NB4 (cell line): ENCODE measurements at regions not wholly inside any gene's neighbourhood (a gene's known extent, or its start where the extent isn't known, plus 50 kb on each side); places are given as distances from the start of the nearest gene placed in this dataset.

Experiments used
- DNase-seq: peaks from one replicate; pipeline ENCODE4 v3.0.0; 2010; ENCODE audit warnings: low read depth
- H3K4me3 ChIP-seq: one replicate; pipeline ENCODE4 v1.5.1; 2011; ENCODE audit warnings: mild to moderate bottlenecking, low read depth, low read length, moderate library complexity
- MYC ChIP-seq: IDR thresholded peaks from 2 replicates; pipeline ENCODE4 v1.6.1; 2011; ENCODE audit warnings: low read depth, low read length
- POLR2A ChIP-seq: IDR thresholded peaks from 2 replicates; pipeline ENCODE4 v1.6.1; 2011; ENCODE audit warnings: mild to moderate bottlenecking; ENCODE audit not compliant: insufficient read length; ENCODE audit errors: extremely low read depth
- TF ChIP-seq, protein P1 (sequence below): IDR thresholded peaks from 2 replicates; pipeline ENCODE4 v1.6.1; 2011; ENCODE audit warnings: low read depth, low read length
- TF ChIP-seq, protein P2 (sequence below): IDR thresholded peaks from one replicate; pipeline ENCODE4 v1.5.1; 2012; ENCODE audit warnings: low read depth, low read length

DNA sequence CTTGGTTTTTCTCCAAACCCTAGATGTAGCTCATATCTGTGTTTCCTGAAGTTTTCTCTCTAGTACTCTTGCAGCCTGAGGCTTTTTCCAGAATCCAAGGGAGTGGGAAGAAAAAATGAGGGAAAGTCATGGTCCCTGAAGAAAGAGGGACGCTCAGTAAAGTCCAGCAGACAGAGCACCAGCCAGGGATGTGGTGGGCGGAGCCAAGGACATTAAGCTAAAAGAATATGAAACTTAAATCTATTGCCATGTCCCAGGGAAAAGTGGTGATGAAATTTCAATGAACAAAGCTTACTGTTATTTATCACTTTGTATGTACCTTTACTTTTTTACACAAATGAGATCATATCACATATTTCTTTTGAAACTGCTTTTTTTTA is 430.2 kb downstream of the USP25 start:
- no peak for DNase-seq
- TF ChIP-seq POLR2A (no peak), MYC (no peak)
- TF ChIP-seq, protein P1, sequence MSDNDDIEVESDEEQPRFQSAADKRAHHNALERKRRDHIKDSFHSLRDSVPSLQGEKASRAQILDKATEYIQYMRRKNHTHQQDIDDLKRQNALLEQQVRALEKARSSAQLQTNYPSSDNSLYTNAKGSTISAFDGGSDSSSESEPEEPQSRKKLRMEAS = no peak
- TF ChIP-seq, protein P2, sequence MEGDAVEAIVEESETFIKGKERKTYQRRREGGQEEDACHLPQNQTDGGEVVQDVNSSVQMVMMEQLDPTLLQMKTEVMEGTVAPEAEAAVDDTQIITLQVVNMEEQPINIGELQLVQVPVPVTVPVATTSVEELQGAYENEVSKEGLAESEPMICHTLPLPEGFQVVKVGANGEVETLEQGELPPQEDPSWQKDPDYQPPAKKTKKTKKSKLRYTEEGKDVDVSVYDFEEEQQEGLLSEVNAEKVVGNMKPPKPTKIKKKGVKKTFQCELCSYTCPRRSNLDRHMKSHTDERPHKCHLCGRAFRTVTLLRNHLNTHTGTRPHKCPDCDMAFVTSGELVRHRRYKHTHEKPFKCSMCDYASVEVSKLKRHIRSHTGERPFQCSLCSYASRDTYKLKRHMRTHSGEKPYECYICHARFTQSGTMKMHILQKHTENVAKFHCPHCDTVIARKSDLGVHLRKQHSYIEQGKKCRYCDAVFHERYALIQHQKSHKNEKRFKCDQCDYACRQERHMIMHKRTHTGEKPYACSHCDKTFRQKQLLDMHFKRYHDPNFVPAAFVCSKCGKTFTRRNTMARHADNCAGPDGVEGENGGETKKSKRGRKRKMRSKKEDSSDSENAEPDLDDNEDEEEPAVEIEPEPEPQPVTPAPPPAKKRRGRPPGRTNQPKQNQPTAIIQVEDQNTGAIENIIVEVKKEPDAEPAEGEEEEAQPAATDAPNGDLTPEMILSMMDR = no peak
- H3K4me3 ChIP-seq = no peak overlapping the region

DNA sequence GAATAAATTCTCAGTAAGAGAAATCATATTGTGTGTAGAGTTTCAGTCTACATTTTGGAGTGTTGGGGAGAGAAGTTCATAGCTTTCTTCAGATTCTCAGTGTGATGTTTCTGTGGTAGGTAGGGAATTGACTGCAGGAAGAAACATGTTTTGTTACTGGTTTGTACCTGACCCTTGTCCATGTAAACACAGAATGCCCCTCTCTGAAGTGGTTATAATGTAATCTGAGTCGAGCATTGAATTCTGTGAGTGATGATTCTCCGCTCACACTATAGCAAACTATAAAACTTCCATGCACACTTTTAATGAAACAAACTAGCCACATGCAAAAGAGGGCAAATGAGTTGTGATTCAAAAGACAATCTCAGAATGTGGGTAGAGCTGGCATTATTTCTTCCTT is 433.2 kb downstream of the USP25 start:
- no peak for DNase-seq
- TF ChIP-seq, protein P1 = no peak
- no peak for TF ChIP-seq MYC
- TF ChIP-seq POLR2A = no peak
- TF ChIP-seq, protein P2 = no peak
- no peak overlapping the region for H3K4me3 ChIP-seq

DNA sequence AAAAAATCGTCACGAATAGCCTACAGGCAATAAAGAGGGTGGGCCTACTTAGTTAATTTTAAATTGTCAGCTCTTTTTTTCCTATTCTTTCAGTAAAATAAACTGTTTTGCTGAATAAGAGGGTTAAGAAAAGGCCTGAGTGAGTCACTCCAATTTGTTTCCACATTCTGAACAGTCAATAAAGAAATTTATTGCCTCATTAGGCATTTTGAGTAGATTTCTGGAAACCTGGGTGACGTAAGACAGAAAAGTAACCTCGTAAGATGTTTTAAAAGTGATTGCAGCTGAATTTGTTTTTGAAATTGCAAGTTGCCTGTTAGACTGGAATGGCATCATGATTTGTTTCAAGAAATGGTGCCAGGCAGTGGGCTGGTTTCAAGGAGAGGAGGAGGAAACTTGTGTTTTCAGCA is 439.3 kb downstream of the USP25 start:
- H3K4me3 ChIP-seq = no peak overlapping the region
- no peak for DNase-seq
- TF ChIP-seq, protein P2 = no peak
- TF ChIP-seq POLR2A = no peak
- no peak for TF ChIP-seq MYC
- TF ChIP-seq, protein P1 = no peak

DNA sequence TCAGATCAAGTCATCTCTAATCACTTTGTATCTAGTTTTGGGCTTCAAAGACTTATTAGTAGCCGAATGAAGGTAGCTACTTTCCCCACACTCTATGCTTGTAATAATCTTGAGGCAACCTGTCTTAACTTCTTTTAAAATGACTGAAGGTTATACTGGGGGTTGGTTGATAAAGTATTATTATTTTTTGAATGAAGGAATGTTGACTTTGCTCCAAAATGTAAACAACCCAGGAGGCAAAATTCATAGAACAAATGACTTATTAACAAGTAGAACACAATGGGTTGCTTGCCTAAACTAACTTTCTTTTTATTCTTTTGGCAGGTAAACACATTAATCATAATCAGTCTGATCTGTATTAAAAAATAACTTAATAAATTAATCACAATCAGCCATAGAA is 440.0 kb downstream of the USP25 start:
- H3K4me3 ChIP-seq = no peak overlapping the region
- DNase-seq = no peak
- TF ChIP-seq POLR2A (no peak), MYC (no peak)
- TF ChIP-seq, protein P1 = no peak
- TF ChIP-seq, protein P2 = no peak

DNA sequence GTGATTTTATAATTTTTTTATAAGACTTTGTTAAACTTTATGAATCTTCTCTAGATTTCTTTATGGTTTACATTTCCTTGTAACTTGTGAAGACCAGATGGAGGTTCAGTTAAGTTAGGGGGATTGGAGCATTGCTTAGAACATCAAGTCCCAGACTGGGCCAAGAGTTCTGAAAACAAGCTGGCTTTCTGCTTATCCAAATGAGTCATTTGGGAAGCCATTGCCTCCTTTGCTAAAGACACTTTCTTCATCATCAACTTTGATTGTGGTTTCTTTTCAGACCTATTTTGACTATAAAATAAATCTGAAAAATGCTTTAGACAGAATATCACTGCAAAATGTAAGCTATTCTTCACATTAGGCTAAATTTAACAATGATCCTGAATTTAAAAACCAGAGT is 446.8 kb downstream of the USP25 start:
- no peak overlapping the region for H3K4me3 ChIP-seq
- TF ChIP-seq MYC = no peak
- TF ChIP-seq, protein P2 = no peak
- TF ChIP-seq, protein P1 = no peak
- no peak for TF ChIP-seq POLR2A
- DNase-seq = no peak

DNA sequence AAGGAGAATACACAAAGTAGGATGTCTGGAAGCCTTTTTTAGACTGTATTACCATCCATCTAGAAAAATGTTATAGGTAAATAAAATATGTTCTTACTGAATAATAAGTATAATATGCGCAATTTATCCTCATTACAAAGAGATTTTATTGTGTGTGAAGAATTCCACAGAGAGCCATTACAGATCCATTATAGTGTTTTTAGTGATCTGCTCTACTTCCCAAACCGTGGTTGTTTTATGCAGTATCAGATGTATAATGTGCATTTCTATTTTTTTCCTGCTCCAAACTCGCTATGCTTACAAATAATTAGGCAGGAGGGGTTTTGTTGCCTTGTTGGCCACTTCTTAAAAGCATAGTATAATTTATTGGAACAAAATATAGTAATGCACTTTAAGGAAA is 447.8 kb downstream of the USP25 start:
- TF ChIP-seq MYC (no peak), POLR2A (no peak)
- TF ChIP-seq, protein P1 = no peak
- TF ChIP-seq, protein P2 = no peak
- no peak overlapping the region for H3K4me3 ChIP-seq
- no peak for DNase-seq
